ENCODE measurements at regions not wholly inside any gene's neighbourhood (a gene's known extent, or its start where the extent isn't known, plus 50 kb on each side); places are given as distances from the start of the nearest gene placed in this dataset.

- TF ChIP-seq EZH2 (IDR thresholded peaks at IDR 0.05) = no peak
- TF ChIP-seq FOXP2 (optimal IDR thresholded peaks at IDR 0.05; ENCODE audit: control extremely low read depth, extremely low read length, insufficient read depth) = no peak
- no peak for TF ChIP-seq POLR2AphosphoS5 (IDR thresholded peaks at IDR 0.05; ENCODE audit: borderline replicate concordance, low read depth, low read length)
Observed at GRCh38 chr10:21347785-21348170, 177.7 kb downstream of the SKIDA1 start.

Data from SK-N-MC (cell line).